Neutrophil (primary cell): ENCODE measurements at regions not wholly inside any gene's neighbourhood (a gene's known extent, or its start where the extent isn't known, plus 50 kb on each side); places are given as distances from the start of the nearest gene placed in this dataset.
"Not testable (repeated sequence)": the region's sequence is repeated elsewhere in the genome, so short reads cannot be mapped to it uniquely, and the experiment has no call there.

Experiments
- H3K27ac ChIP-seq: fragments of 200-600 bp; sonication (generic); 2 replicates; pipeline ENCODE4 v1.5.1; 2016; ENCODE audit warnings: mild to moderate bottlenecking, moderate library complexity
- H3K27me3 ChIP-seq: fragments of 200-600 bp; sonication (generic); 2 replicates; pipeline ENCODE4 v1.6.0; 2016; ENCODE audit warnings: mild to moderate bottlenecking
- H3K36me3 ChIP-seq: fragments of 200-600 bp; sonication (generic); 2 replicates; pipeline ENCODE4 v1.5.1; 2017
- H3K4me1 ChIP-seq, 2 experiments: fragments of 200-600 bp in 1 of 2; sonication (generic) in 1 of 2; 1 replicate in 1 of 2; 2 replicates in 1 of 2; pipeline versions ENCODE4 v1.5.1 to v1.6.1; 2013 to 2016; ENCODE audit warnings: low read depth in 1 of 2, low read length in 1 of 2, mild to moderate bottlenecking in 1 of 2, moderate library complexity in 1 of 2; ENCODE audit not compliant: control insufficient read depth in 1 of 2, insufficient read depth in 1 of 2
- H3K4me3 ChIP-seq, 2 experiments: fragments of 200-600 bp in 1 of 2; sonication (generic) in 1 of 2; 1 replicate in 1 of 2; 2 replicates in 1 of 2; pipeline ENCODE4 v1.5.1; 2013 to 2016; ENCODE audit warnings: low read depth in 1 of 2, low read length in 1 of 2, mild to moderate bottlenecking in 1 of 2, moderate library complexity in 1 of 2
- H3K9me3 ChIP-seq: fragments of 200-600 bp; sonication (generic); 2 replicates; pipeline ENCODE4 v1.5.1; 2016
- TF ChIP-seq, protein P1 (sequence below): fragments of 200-600 bp; sonication (generic); IDR thresholded peaks from 2 replicates; pipeline ENCODE4 v1.5.1; 2016; ENCODE audit warnings: antibody characterized with exemption

GRCh38 chrX:45801554-45801953 lies 600.9 kb upstream of the DIPK2B start:
- TF ChIP-seq, protein P1, sequence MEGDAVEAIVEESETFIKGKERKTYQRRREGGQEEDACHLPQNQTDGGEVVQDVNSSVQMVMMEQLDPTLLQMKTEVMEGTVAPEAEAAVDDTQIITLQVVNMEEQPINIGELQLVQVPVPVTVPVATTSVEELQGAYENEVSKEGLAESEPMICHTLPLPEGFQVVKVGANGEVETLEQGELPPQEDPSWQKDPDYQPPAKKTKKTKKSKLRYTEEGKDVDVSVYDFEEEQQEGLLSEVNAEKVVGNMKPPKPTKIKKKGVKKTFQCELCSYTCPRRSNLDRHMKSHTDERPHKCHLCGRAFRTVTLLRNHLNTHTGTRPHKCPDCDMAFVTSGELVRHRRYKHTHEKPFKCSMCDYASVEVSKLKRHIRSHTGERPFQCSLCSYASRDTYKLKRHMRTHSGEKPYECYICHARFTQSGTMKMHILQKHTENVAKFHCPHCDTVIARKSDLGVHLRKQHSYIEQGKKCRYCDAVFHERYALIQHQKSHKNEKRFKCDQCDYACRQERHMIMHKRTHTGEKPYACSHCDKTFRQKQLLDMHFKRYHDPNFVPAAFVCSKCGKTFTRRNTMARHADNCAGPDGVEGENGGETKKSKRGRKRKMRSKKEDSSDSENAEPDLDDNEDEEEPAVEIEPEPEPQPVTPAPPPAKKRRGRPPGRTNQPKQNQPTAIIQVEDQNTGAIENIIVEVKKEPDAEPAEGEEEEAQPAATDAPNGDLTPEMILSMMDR = no peak
- Histone ChIP-seq H3K27me3 (no peaks in the 10 kb centered on the region), H3K4me1 (peaks cover 12 to 18% of the 10 kb centered on the region in 2 experiments), H3K27ac (no peak overlapping the region), H3K4me3 (no peak overlapping the region), H3K36me3 (no peaks in the 10 kb centered on the region), H3K9me3 (no peaks in the 10 kb centered on the region)

DNA sequence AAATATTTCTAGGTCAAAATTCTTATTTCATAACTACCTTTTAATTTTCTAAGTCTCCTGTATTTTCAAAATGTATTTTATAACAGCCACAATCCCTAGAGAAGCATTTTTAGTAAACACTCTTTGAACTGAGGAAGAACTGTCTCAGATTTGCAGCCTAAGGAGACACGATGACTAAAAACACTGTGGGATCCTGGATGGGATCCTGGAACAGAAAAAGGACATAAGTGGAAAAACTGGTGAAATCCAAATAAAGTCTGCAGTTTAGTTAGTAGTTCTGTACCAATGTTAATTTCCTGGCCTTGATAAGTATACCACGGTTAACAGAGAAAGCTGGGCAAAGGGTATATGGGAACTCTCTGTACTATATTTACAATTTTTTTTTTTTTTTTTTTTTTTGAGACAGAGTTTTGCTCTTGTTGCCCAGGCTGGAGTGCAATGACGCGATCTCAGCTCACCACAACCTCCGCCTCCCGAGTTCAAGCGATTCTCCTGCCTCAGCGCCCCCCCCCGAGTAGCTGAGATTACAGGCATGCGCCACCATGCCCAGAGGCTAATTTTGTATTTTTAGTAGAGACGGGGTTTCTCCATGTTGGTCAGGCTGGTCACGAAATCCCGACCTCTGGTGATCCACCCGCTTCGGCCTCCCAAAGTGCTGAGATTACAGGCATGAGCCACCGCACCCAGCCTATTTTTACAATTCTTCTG lies 600.2 kb upstream of the DIPK2B start:
- peaks cover 11 to 12% of the 10 kb centered on the region in 2 experiments for H3K4me1 ChIP-seq
- not testable (repeated sequence) for H3K9me3 ChIP-seq, H3K27ac ChIP-seq, H3K36me3 ChIP-seq, H3K27me3 ChIP-seq, H3K4me3 ChIP-seq

DNA sequence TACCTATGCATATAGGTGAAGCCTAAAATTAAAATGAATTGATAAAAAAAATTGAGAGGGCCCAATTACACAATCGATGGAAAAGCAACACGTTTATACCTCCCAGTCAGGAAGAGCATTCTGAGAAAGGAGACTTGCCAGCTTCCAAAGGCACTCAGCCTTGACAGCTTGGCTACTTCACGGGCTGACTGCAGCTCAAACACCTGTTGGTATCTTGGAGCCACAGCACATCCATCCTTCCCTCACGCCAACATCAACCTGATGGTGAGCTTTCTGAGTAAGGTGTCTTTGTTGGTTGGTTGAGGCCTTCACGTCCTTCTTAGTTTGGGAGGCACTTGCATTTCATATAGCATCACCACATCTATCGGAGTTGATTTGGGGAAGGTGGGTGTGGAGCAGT lies 598.9 kb upstream of the DIPK2B start:
- Histone ChIP-seq H3K9me3 (no peaks in the 10 kb centered on the region), H3K4me1 (peaks cover 11 to 12% of the 10 kb centered on the region in 2 experiments), H3K27ac (no peak overlapping the region), H3K4me3 (no peak overlapping the region), H3K36me3 (no peaks in the 10 kb centered on the region), H3K27me3 (no peaks in the 10 kb centered on the region)
- TF ChIP-seq, protein P1 = no peak

GRCh38 chrX:45795546-45795945 lies 594.9 kb upstream of the DIPK2B start:
- Histone ChIP-seq H3K4me3 (no peak overlapping the region), H3K36me3 (no peaks in the 10 kb centered on the region), H3K4me1 (peaks cover 3 to 5% of the 10 kb centered on the region in 2 experiments), H3K27ac (no peak overlapping the region), H3K9me3 (no peaks in the 10 kb centered on the region), H3K27me3 (no peaks in the 10 kb centered on the region)
- TF ChIP-seq, protein P1 = no peak

DNA sequence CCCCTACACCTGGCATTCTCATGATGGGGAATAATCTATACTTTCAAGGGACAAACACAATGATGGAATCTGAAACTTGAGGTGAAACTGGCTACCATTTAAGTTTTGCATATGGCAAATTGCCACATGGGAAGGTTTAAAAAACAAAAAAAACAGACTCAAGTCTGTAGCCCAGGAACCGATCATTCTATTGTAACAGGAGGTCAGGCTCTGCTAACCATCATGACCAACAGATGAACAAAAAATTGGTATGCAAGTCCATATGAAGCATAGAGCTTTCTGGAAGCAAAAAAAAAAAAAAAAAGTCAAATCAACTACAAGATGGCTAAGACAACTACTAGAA lies 594.3 kb upstream of the DIPK2B start:
- no peaks in the 10 kb centered on the region for H3K4me1 ChIP-seq
- H3K27me3 ChIP-seq = no peaks in the 10 kb centered on the region
- H3K4me3 ChIP-seq = no peak overlapping the region
- no peak overlapping the region for H3K27ac ChIP-seq
- no peaks in the 10 kb centered on the region for H3K9me3 ChIP-seq
- H3K36me3 ChIP-seq = no peaks in the 10 kb centered on the region
- TF ChIP-seq, protein P1 = no peak

- H3K27me3 ChIP-seq = no peaks in the 10 kb centered on the region
- TF ChIP-seq, protein P1 = no peak
- H3K4me3 ChIP-seq = no peak overlapping the region
- H3K36me3 ChIP-seq = no peaks in the 10 kb centered on the region
- H3K27ac ChIP-seq = no peak overlapping the region
- no peaks in the 10 kb centered on the region for H3K4me1 ChIP-seq
- no peaks in the 10 kb centered on the region for H3K9me3 ChIP-seq
These were observed 593.8 kb upstream of the DIPK2B start for GRCh38 chrX:45794323-45794994.
